Neural cell (in vitro differentiated cells): ENCODE measurements at regions not wholly inside any gene's neighbourhood (a gene's known extent, or its start where the extent isn't known, plus 50 kb on each side); places are given as distances from the start of the nearest gene placed in this dataset.

ENCODE experiments used
- EP300 ChIP-seq: fragments of 450-650 bp; conservative IDR thresholded peaks from 2 replicates; pipeline ENCODE4 v1.6.1; 2014; ENCODE audit warnings: antibody characterized with exemption, mild to moderate bottlenecking, moderate library complexity; ENCODE audit not compliant: poor library complexity, severe bottlenecking
- POLR2AphosphoS5 ChIP-seq: IDR thresholded peaks from 2 replicates; pipeline ENCODE4 v1.6.1; 2012
- RAD21 ChIP-seq: fragments of 450-650 bp; conservative IDR thresholded peaks from 2 replicates; pipeline ENCODE4 v1.6.1; 2014; ENCODE audit warnings: antibody characterized with exemption, mild to moderate bottlenecking, moderate library complexity
- SMC3 ChIP-seq: fragments of 450-650 bp; conservative IDR thresholded peaks from 2 replicates; pipeline ENCODE4 v1.6.1; 2014; ENCODE audit warnings: antibody characterized with exemption, mild to moderate bottlenecking, moderate library complexity; ENCODE audit not compliant: poor library complexity
- TAF1 ChIP-seq: IDR thresholded peaks from 2 replicates; pipeline ENCODE4 v1.6.1; 2012; ENCODE audit warnings: low read depth
- TF ChIP-seq, protein P1 (sequence below): fragments of 450-650 bp; IDR thresholded peaks from 2 replicates; pipeline ENCODE4 v1.5.1; 2014; ENCODE audit warnings: antibody characterized with exemption, mild to moderate bottlenecking, moderate library complexity; ENCODE audit not compliant: poor library complexity, severe bottlenecking
- TF ChIP-seq, protein P2 (sequence below): IDR thresholded peaks from 2 replicates; pipeline ENCODE4 v1.6.1; 2012; ENCODE audit warnings: borderline replicate concordance

DNA sequence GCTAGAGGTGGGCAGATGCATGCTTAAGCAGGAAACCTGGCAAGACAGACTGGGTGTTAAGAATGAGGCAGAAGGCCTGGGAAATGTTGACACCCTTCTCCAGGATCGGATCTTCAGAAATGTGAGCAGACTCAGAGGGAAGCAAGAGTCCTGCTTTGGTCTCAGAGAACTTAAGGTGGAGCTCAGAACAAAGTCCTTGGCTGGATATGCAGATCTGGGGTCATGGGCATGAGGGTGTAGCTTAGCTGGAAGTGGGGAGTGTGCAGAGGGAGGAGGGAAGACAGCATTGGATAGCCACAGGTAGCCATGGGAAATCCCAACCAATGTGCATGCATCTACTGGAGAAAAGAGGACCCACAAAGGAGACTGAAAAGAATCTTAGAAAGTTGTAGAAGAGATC lies 58.6 kb upstream of the CDON start:
- TF ChIP-seq, protein P1, sequence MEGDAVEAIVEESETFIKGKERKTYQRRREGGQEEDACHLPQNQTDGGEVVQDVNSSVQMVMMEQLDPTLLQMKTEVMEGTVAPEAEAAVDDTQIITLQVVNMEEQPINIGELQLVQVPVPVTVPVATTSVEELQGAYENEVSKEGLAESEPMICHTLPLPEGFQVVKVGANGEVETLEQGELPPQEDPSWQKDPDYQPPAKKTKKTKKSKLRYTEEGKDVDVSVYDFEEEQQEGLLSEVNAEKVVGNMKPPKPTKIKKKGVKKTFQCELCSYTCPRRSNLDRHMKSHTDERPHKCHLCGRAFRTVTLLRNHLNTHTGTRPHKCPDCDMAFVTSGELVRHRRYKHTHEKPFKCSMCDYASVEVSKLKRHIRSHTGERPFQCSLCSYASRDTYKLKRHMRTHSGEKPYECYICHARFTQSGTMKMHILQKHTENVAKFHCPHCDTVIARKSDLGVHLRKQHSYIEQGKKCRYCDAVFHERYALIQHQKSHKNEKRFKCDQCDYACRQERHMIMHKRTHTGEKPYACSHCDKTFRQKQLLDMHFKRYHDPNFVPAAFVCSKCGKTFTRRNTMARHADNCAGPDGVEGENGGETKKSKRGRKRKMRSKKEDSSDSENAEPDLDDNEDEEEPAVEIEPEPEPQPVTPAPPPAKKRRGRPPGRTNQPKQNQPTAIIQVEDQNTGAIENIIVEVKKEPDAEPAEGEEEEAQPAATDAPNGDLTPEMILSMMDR, result no peak
- TF ChIP-seq RAD21 (no peak), POLR2AphosphoS5 (no peak), TAF1 (no peak), EP300 (no peak), SMC3 (no peak)
- TF ChIP-seq, protein P2, sequence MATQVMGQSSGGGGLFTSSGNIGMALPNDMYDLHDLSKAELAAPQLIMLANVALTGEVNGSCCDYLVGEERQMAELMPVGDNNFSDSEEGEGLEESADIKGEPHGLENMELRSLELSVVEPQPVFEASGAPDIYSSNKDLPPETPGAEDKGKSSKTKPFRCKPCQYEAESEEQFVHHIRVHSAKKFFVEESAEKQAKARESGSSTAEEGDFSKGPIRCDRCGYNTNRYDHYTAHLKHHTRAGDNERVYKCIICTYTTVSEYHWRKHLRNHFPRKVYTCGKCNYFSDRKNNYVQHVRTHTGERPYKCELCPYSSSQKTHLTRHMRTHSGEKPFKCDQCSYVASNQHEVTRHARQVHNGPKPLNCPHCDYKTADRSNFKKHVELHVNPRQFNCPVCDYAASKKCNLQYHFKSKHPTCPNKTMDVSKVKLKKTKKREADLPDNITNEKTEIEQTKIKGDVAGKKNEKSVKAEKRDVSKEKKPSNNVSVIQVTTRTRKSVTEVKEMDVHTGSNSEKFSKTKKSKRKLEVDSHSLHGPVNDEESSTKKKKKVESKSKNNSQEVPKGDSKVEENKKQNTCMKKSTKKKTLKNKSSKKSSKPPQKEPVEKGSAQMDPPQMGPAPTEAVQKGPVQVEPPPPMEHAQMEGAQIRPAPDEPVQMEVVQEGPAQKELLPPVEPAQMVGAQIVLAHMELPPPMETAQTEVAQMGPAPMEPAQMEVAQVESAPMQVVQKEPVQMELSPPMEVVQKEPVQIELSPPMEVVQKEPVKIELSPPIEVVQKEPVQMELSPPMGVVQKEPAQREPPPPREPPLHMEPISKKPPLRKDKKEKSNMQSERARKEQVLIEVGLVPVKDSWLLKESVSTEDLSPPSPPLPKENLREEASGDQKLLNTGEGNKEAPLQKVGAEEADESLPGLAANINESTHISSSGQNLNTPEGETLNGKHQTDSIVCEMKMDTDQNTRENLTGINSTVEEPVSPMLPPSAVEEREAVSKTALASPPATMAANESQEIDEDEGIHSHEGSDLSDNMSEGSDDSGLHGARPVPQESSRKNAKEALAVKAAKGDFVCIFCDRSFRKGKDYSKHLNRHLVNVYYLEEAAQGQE, result no peak
